ENCODE measurements at regions not wholly inside any gene's neighbourhood (a gene's known extent, or its start where the extent isn't known, plus 50 kb on each side); places are given as distances from the start of the nearest gene placed in this dataset.

DNA sequence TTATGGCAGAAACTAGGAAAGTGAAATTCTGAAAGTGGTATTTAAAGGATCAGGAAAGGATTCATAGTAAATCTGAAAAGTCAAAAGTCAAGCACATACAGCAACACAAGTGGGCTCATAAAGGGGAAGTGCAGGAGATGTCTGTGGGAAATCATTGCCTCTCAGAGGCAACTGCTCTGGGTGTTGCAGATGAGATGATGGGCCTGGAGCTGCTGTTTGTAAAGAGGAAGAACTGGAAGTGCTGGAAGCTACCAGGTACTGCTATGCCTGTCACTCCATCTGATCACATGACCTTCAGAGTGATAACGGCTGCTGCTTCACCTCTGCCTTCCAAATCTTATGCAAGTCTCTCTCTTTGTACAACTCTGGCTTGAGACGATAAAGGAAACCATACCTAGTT, 55.9 kb downstream of the ADRB2 start (continued):
- TF ChIP-seq, protein P1, sequence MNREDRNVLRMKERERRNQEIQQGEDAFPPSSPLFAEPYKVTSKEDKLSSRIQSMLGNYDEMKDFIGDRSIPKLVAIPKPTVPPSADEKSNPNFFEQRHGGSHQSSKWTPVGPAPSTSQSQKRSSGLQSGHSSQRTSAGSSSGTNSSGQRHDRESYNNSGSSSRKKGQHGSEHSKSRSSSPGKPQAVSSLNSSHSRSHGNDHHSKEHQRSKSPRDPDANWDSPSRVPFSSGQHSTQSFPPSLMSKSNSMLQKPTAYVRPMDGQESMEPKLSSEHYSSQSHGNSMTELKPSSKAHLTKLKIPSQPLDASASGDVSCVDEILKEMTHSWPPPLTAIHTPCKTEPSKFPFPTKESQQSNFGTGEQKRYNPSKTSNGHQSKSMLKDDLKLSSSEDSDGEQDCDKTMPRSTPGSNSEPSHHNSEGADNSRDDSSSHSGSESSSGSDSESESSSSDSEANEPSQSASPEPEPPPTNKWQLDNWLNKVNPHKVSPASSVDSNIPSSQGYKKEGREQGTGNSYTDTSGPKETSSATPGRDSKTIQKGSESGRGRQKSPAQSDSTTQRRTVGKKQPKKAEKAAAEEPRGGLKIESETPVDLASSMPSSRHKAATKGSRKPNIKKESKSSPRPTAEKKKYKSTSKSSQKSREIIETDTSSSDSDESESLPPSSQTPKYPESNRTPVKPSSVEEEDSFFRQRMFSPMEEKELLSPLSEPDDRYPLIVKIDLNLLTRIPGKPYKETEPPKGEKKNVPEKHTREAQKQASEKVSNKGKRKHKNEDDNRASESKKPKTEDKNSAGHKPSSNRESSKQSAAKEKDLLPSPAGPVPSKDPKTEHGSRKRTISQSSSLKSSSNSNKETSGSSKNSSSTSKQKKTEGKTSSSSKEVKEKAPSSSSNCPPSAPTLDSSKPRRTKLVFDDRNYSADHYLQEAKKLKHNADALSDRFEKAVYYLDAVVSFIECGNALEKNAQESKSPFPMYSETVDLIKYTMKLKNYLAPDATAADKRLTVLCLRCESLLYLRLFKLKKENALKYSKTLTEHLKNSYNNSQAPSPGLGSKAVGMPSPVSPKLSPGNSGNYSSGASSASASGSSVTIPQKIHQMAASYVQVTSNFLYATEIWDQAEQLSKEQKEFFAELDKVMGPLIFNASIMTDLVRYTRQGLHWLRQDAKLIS (CRISPR knock-in tag; IDR thresholded peaks at IDR 0.05), result no peak
- TF ChIP-seq ZNF484 (CRISPR knock-in tag; IDR thresholded peaks at IDR 0.05; ENCODE audit: borderline replicate concordance, low read depth) (no peak), ZNF713 (CRISPR knock-in tag; IDR thresholded peaks at IDR 0.05) (no peak)

DNA sequence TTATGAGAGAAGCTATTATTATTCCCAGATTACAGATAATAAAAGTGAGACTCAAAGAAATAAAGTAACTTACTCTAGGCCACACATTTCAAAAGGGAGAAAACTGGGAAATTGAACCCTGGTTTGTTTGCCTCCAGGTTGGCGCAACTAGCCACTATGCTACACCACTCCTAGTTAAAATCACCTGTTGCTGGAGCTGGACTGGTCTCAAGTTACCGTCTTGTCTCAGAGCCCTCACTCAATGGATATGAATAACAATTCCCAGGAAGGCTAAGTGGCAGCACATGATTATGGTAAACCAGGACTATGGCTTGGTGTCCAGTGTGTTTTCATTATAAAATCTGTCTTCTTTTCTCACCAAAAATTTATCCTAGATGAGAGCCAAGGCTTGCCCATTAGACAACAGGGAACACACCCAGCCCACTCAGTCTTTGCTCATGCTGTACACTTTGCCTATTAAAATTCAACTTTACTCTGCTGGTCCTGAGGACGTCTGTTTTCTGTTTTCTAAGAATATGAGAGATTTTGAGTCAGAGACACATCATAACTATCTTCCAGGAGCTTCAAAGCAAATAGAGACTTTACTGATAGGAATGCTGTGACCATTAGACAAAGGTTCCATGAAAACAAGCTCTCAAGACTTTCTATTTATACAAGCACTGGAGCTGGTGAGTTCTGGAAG, 58.1 kb downstream of the ADRB2 start:
- ATAC-seq, result no peak
- H3K27ac ChIP-seq (ENCODE audit: extremely low read length, insufficient read depth, low read length), result no peak overlapping the region
- ChIA-PET POLR2A (no interaction called here), CTCF (ENCODE audit: low intra/inter-chr PET ratio, low total read pairs) (no interaction called here)
- no peak for DNase-seq (ENCODE audit: low spot score)
- H3K9ac ChIP-seq (ENCODE audit: insufficient read depth, low read depth, low read length), result no peak overlapping the region
- no peaks in the 10 kb centered on the region for H3K9me3 ChIP-seq (ENCODE audit: low read length)
- H3K4me3 ChIP-seq (replicated peaks in 1 of 3; ENCODE audit: insufficient read depth in 1 of 3, low read depth in 2 of 3, low read length in 3 of 3), result no peak overlapping the region
- no peaks in the 10 kb centered on the region for H4K20me1 ChIP-seq (ENCODE audit: insufficient read depth, low read length)
- H3K79me2 ChIP-seq (ENCODE audit: insufficient read depth, low read length), result no peaks in the 10 kb centered on the region
- 46% methylated on average over 3 of the region's 3 CpGs for WGBS (ENCODE audit: low lambda C conversion rate)
- no TSS peak for BruUV-seq (replicated peaks)
- no peak for FAIRE-seq
- H3K4me2 ChIP-seq (ENCODE audit: low read depth, low read length), result no peak overlapping the region
- H3K36me3 ChIP-seq (replicated peaks in 1 of 2; ENCODE audit: control insufficient read depth in 1 of 2, insufficient read depth in 2 of 2, low read length in 2 of 2), result no peaks in the 10 kb centered on the region
- intact Hi-C loops (cut with micrococcal nuclease; ENCODE audit: unreplicated experiment) (no loop called here), in situ Hi-C loops (cut with HindIII; ENCODE audit: extremely low pct_ligation_motif_present, low pct_unique_long_range_greater_than_20kb) (no loop called here)
- no peaks in the 10 kb centered on the region for H3K4me1 ChIP-seq (ENCODE audit: insufficient read depth, low read length)
- H3K27me3 ChIP-seq (ENCODE audit: control insufficient read depth in 1 of 2, insufficient read depth in 2 of 2, low read length in 2 of 2), result no peaks in the 10 kb centered on the region
- TF ChIP-seq ZNF577 (CRISPR knock-in tag; IDR thresholded peaks at IDR 0.05; ENCODE audit: borderline replicate concordance, low read depth), result no peak
- TF ChIP-seq DNMT1 (CRISPR knock-in tag; IDR thresholded peaks at IDR 0.05), result no peak
- no peak for TF ChIP-seq ZNF430 (CRISPR knock-in tag; IDR thresholded peaks at IDR 0.05)
- no peak for TF ChIP-seq ZC3H13 (CRISPR knock-in tag; IDR thresholded peaks at IDR 0.05)
- TF ChIP-seq, protein P2, sequence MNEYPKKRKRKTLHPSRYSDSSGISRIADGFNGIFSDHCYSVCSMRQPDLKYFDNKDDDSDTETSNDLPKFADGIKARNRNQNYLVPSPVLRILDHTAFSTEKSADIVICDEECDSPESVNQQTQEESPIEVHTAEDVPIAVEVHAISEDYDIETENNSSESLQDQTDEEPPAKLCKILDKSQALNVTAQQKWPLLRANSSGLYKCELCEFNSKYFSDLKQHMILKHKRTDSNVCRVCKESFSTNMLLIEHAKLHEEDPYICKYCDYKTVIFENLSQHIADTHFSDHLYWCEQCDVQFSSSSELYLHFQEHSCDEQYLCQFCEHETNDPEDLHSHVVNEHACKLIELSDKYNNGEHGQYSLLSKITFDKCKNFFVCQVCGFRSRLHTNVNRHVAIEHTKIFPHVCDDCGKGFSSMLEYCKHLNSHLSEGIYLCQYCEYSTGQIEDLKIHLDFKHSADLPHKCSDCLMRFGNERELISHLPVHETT (CRISPR knock-in tag; conservative IDR thresholded peaks at IDR 0.05), result no peak
- TF ChIP-seq ZNF251 (CRISPR knock-in tag; IDR thresholded peaks at IDR 0.05), result no peak
- no peak for TF ChIP-seq ZZZ3 (CRISPR knock-in tag; IDR thresholded peaks at IDR 0.05; ENCODE audit: borderline replicate concordance)
- TF ChIP-seq SMAD1 (CRISPR knock-in tag; IDR thresholded peaks at IDR 0.05; ENCODE audit: borderline replicate concordance, low read depth), result no peak
- TF ChIP-seq DR1 (CRISPR knock-in tag; IDR thresholded peaks at IDR 0.05), result no peak
- TF ChIP-seq MTA3 (CRISPR knock-in tag; IDR thresholded peaks at IDR 0.05), result no peak
- no peak for TF ChIP-seq ZSCAN30 (CRISPR knock-in tag; IDR thresholded peaks at IDR 0.05)
- no peak for TF ChIP-seq GPN1 (CRISPR knock-in tag; IDR thresholded peaks at IDR 0.05; ENCODE audit: borderline replicate concordance)
- no peak for TF ChIP-seq MEF2D (CRISPR knock-in tag; IDR thresholded peaks at IDR 0.05)
- no peak overlapping the region for H2AFZ ChIP-seq (ENCODE audit: low read length)

Measured in HepG2 (cell line).